ENCODE measurements at regions not wholly inside any gene's neighbourhood (a gene's known extent, or its start where the extent isn't known, plus 50 kb on each side); places are given as distances from the start of the nearest gene placed in this dataset.

GRCh38 chr4:137063961-137064360 is 468.3 kb downstream of the PCDH18 start:
- no peak for TF ChIP-seq RAD21 (IDR thresholded peaks at IDR 0.05; ENCODE audit: low read depth)
- TF ChIP-seq TCF12 (IDR thresholded peaks at IDR 0.05; ENCODE audit: low read depth): no peak

All from Ishikawa (cell line).